Stomach (tissue), 8 donors: ENCODE measurements at regions not wholly inside any gene's neighbourhood (a gene's known extent, or its start where the extent isn't known, plus 50 kb on each side); places are given as distances from the start of the nearest gene placed in this dataset.
"Not testable (repeated sequence)": the region's sequence is repeated elsewhere in the genome, so short reads cannot be mapped to it uniquely, and the experiment has no call there.

Source experiments
- DNase-seq, 2 donors: peaks; one replicate each; pipeline versions ENCODE4 v3.0.0 to v3.0.0-alpha.2; 2013 to 2019
- H3K27ac ChIP-seq, 5 donors: fragments of 200-600 bp in 4 of 5; sonication (generic) in 4 of 5; one replicate each; pipeline ENCODE4 v1.5.1; 2013 to 2019; ENCODE audit warnings: mild to moderate bottlenecking in 1 of 5, moderate library complexity in 1 of 5
- H3K27me3 ChIP-seq, 3 donors: fragments of 200-600 bp; sonication (generic); one replicate each; pipeline ENCODE4 v1.5.1; 2017 to 2019; ENCODE audit warnings: mixed run types in 1 of 3
- H3K36me3 ChIP-seq, 4 donors: fragments of 200-600 bp; sonication (generic); 1 replicate in 3 of 4; 2 replicates in 1 of 4; pipeline ENCODE4 v1.5.1; 2016 to 2019
- H3K4me1 ChIP-seq, 4 donors: fragments of 200-600 bp; sonication (generic); one replicate each; pipeline ENCODE4 v1.5.1; 2016 to 2019
- H3K4me3 ChIP-seq, 4 donors: fragments of 200-600 bp; sonication (generic) in 3 of 4; one replicate each; pipeline ENCODE4 v1.5.1; 2016 to 2019; ENCODE audit warnings: mild to moderate bottlenecking in 1 of 4
- H3K9me3 ChIP-seq, 4 donors: fragments of 200-600 bp; sonication (generic); one replicate each; pipeline ENCODE4 v1.5.1; 2016 to 2019
- CTCF ChIP-seq, 7 experiments: fragments of 450-650 bp in 4 of 7; fragments of 200-600 bp in 3 of 7; sonication (generic) in 3 of 7; IDR thresholded peaks; one replicate each; pipeline ENCODE4 v1.5.1; 2016 to 2019; ENCODE audit warnings: antibody characterized with exemption in 7 of 7, control low read depth in 2 of 7, mild to moderate bottlenecking in 1 of 7
- EP300 ChIP-seq: sonication (generic); formaldehyde crosslinking; IDR thresholded peaks from one replicate; pipeline ENCODE4 v1.6.1; 2017; ENCODE audit warnings: antibody characterized with exemption
- POLR2A ChIP-seq, 4 donors: fragments of 450-650 bp; IDR thresholded peaks; one replicate each; pipeline ENCODE4 v1.6.1; 2016; ENCODE audit warnings: antibody characterized with exemption in 4 of 4, control low read depth in 2 of 4, mild to moderate bottlenecking in 1 of 4, moderate library complexity in 1 of 4
- POLR2AphosphoS5 ChIP-seq, 3 donors: sonication (generic); formaldehyde crosslinking; IDR thresholded peaks; one replicate each; pipeline ENCODE4 v1.6.1; 2016; ENCODE audit warnings: antibody characterized with exemption in 3 of 3
- WGBS, 5 donors: extraction: QIAGEN DNeasy Blood & Tissue Kit in 3 of 5; methylation state at CpG; one replicate each; pipeline versions ENCODE4 v1.1.5 to v1.1.7; 2013 to 2018; 5-methylcytosine and 5-hydroxymethylcytosine counted together
- intact Hi-C: fragments of 100-400 bp; cut with DNase I; formaldehyde crosslinking; loops from one replicate; pipeline ENCODE4 v1.15.1; 2023; ENCODE audit warnings: low total_unique reads
- donor health status: healthy with polysubstance abuse.
- donor health status: Bipolar disorder and iron deficiency.
- donor health status: healthy.

DNA sequence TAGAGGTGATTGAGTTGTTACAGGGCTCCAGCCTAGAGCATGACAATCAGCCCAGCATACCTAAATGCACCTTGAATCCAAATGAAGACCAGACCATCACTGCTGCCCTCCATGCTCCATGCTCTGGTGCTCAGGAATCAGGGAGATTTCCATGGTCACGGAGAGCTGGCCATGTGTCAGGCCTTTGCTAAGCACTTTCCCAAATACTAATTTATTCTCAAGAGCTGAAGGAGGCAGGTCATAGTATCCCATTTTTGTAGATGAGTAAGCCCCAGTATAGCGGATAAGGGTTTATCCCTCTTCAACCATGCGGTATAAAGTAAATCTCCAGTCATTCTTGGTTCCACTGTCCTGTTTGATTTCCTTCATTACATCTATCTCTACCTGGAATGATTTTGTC is 240.8 kb downstream of the TFAP2A start:
- intact Hi-C loops = no loop called here
- TF ChIP-seq EP300 = no peak
- no peak for TF ChIP-seq CTCF (IDR thresholded peaks at IDR 0.05)
- TF ChIP-seq POLR2A (IDR thresholded peaks at IDR 0.05) = no peak
- DNase-seq = no peak
- H3K27me3 ChIP-seq = no peaks in the 10 kb centered on the region
- no peak overlapping the region for H3K27ac ChIP-seq
- H3K36me3 ChIP-seq = no peaks in the 10 kb centered on the region
- WGBS, 5 donors = 80 to 89% (median 86%) methylated on average over 3 of the region's 3 CpGs
- H3K9me3 ChIP-seq = peaks cover 0 to 5% (median 1%) of the 10 kb centered on the region in 4 donors
- H3K4me3 ChIP-seq = no peak overlapping the region
- H3K4me1 ChIP-seq = no peaks in the 10 kb centered on the region

- intact Hi-C loops, DNase-seq, H3K27ac ChIP-seq, H3K4me1 ChIP-seq, H3K4me3 ChIP-seq, H3K36me3 ChIP-seq, H3K27me3 ChIP-seq, H3K9me3 ChIP-seq: not testable (repeated sequence)
- WGBS, 5 donors = 88 to 97% (median 95%) methylated on average over 13 to 29 of the region's 29 CpGs
Measured at GRCh38 chr6:10171706-10172105, 243.2 kb downstream of the TFAP2A start.

DNA sequence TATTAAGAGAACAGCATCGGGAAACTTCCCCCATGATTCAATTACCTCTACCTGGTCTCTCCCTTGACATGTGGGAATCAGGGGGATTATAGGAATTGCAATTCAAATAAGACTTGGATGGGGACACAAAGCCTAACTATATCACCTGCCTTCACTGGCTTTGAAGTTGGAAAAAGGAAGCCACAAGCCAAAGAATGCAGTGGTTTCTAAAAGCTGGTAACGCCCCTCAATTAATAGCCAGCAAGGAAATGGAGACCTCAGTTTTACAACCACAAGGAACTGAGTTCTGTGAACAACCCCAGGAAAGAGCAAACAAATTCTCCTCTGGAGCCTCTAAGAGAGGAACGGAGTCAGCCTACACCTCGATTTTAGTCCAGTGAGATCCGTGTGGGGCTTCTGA is 244.1 kb downstream of the TFAP2A start:
- DNase-seq = no peak
- H3K4me3 ChIP-seq = no peak overlapping the region
- intact Hi-C loops = no loop called here
- TF ChIP-seq CTCF (IDR thresholded peaks at IDR 0.05) (no peak), POLR2AphosphoS5 (IDR thresholded peaks at IDR 0.05) (no peak), POLR2A (IDR thresholded peaks at IDR 0.05) (no peak), EP300 (no peak)
- no peaks in the 10 kb centered on the region for H3K27me3 ChIP-seq
- H3K9me3 ChIP-seq = peaks cover 0 to 5% (median 1%) of the 10 kb centered on the region in 4 donors
- H3K27ac ChIP-seq = no peak overlapping the region
- no peaks in the 10 kb centered on the region for H3K4me1 ChIP-seq
- WGBS, 5 donors = 79 to 92% (median 87%) methylated on average over 5 of the region's 5 CpGs
- no peaks in the 10 kb centered on the region for H3K36me3 ChIP-seq

DNA sequence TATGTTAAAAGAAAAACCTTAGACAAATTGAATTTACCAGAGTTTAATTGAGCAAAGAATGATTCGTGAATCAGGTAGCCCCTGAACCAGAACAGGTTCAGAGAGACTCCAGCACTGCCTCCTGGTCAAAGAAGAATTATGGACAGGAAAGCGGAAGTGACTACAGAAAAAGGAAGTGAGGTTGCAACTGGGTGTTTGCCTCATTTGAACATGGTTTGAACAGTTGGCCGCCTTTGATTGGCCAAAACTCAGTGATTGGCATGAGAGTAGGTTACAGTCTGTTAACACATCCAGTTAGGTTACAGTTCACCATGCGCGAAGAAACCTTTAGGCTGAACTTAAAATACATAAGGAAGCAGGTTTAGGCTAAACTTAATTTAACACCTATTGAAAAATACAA is 248.8 kb downstream of the TFAP2A start:
- intact Hi-C loops = no loop called here
- Histone ChIP-seq H3K27ac (no peak overlapping the region), H3K9me3 (peaks cover 0 to under 1% (median 0%) of the 10 kb centered on the region in 4 donors), H3K4me3 (no peak overlapping the region), H3K36me3 (no peaks in the 10 kb centered on the region), H3K27me3 (peaks cover 0 to 8% (median 0%) of the 10 kb centered on the region in 3 donors), H3K4me1 (no peaks in the 10 kb centered on the region)
- 89 to 95% (median 92%) methylated on average over 5 of the region's 5 CpGs for WGBS, 5 donors
- DNase-seq = no peak
- TF ChIP-seq CTCF (IDR thresholded peaks at IDR 0.05) = no peak
- TF ChIP-seq POLR2A (IDR thresholded peaks at IDR 0.05) = no peak
- no peak for TF ChIP-seq POLR2AphosphoS5 (IDR thresholded peaks at IDR 0.05)
- TF ChIP-seq EP300 = no peak

DNA sequence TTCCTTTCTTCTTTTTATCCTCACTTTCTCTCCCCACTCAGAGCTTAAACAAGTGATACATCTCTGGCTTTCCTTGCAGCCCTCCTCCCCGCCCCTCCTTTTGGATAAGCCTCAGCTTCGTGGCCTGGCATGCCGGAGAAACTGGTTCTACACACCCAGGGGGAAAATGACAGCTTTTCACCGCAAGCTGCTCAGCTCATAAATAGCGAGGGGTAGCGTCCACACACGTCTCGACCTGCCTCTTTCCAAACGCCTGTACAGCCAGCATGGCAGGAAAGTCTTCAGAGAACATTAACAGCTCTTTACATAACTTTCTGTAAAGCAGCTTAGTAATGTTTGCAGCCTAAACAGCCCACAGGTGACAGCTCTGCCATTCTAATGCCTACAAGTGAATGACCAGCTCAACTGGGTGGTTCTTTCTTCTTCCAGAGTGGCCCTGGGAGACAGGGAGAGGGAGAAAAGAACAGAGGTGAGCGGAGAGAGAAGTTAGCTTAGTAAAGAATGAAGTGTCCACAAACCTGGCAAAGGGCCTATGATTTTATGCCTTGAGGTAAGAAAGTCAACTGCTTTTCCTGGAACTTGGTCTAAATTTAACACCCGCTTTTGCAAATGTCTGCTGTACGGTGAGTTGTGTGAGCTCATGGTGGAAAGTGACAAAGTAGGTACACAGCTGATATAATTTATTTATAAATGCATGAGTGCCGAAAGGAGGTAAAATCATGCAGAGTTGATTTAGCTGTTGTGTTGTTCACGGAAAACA is 251.5 kb downstream of the TFAP2A start:
- DNase-seq = peak in 1 of 2 donors; percentile 63
- Histone ChIP-seq H3K27ac (no peak overlapping the region), H3K27me3 (peaks cover 0 to 8% (median 0%) of the 10 kb centered on the region in 3 donors), H3K36me3 (no peaks in the 10 kb centered on the region), H3K9me3 (no peaks in the 10 kb centered on the region), H3K4me1 (no peaks in the 10 kb centered on the region), H3K4me3 (no peak overlapping the region)
- WGBS, 5 donors = 41 to 49% (median 46%) methylated on average over 14 of the region's 14 CpGs
- intact Hi-C loops = no loop called here
- TF ChIP-seq CTCF (IDR thresholded peaks at IDR 0.05) (no peak), EP300 (no peak), POLR2AphosphoS5 (IDR thresholded peaks at IDR 0.05) (no peak), POLR2A (IDR thresholded peaks at IDR 0.05) (no peak)
